NCI-H2081 treated with DMSO at 0.1 percent for 48 hours (cell line): ENCODE measurements at regions not wholly inside any gene's neighbourhood (a gene's known extent, or its start where the extent isn't known, plus 50 kb on each side); places are given as distances from the start of the nearest gene placed in this dataset.
A peak's percentile ranks its signal among the peaks of the same experiment; 100 is the strongest.
"Not testable (repeated sequence)": the region's sequence is repeated elsewhere in the genome, so short reads cannot be mapped to it uniquely, and the experiment has no call there.

Experiments
- DNase-seq: peaks from one replicate; lab custom pipeline; 2025; lab: John Stamatoyannopoulos, UW

GRCh38 chr2:193199322-193199721 lies 1004.6 kb upstream of the TMEFF2 start:
- DNase-seq: no peak

DNA sequence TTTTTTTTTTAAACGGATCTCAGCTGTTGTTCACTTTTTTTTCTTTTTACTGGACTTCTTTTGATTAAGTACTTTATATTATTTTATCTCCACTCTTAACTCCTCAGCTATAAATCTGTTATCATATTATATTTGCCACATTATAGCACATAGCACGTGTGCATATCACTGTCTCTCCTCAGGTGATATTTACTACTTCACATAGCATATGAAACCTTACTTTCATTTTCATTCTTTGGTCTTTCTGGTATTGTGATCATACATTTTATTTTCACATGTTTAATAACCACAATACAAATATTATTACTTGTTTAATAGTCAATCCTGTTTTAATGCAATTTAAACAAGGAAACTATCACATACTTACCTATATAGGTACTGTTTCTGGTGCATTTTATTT lies 993.1 kb upstream of the TMEFF2 start:
- no peak for DNase-seq

DNA sequence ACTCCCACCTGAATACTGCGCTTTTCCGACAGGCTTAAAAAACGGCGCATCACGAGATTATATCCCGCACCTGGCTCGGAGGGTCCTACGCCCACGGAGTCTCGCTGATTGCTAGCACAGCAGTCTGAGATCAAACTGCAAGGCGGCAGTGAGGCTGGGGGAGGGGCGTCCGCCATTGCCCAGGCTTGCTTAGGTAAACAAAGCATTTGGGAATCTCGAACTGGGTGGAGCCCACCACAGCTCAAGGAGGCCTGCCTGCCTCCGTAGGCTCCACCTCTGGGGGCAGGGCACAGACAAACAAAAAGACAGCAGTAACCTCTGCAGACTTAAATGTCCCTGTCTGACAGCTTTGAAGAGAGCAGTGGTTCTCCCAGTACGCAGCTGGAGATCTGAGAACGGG lies 976.2 kb upstream of the TMEFF2 start:
- DNase-seq: not testable (repeated sequence)

- no peak for DNase-seq
These were observed 961.7 kb upstream of the TMEFF2 start for GRCh38 chr2:193156480-193156879.

DNA sequence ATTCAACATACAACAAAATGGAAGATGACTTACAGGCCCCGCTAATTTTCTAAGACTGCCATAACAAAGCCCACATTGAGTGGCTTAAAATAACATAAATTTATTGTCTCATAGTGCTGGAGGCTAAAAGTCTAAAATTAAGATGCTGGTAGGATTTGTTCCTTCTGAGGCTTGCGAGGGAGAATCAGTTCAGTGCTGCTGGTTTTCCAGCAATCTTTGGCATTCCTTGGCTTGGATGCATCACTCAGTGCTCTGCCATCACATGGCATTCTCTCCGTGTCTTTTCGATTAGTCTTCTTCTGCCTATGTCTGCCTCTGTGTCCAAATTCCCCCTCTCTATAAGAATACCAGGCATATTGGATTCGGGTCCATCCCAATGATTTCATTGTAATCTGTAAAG lies 959.3 kb upstream of the TMEFF2 start:
- DNase-seq: no peak

- DNase-seq: no peak
These were observed 958.8 kb upstream of the TMEFF2 start for GRCh38 chr2:193153576-193153975.

- not testable (repeated sequence) for DNase-seq
These were observed 947.7 kb upstream of the TMEFF2 start for GRCh38 chr2:193142467-193142866.

DNA sequence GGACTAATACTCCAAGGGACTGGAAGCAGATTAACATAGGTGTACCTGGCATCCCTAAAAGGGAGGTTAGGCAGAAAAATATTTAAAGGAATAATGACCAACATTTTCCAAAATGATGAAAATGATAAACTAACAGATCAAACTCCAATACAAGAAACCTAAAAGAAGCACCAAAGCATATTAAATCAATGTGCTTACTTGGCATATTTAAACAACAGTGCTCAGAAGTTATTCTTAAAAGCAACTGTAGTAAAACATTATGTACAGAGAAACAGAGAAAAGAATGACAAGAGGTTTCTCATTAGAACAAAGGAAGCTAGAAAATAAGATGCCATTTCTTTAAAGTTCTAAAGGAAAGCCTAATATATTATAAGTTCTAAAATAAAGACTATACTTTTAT lies 947.3 kb upstream of the TMEFF2 start:
- DNase-seq: no peak

DNA sequence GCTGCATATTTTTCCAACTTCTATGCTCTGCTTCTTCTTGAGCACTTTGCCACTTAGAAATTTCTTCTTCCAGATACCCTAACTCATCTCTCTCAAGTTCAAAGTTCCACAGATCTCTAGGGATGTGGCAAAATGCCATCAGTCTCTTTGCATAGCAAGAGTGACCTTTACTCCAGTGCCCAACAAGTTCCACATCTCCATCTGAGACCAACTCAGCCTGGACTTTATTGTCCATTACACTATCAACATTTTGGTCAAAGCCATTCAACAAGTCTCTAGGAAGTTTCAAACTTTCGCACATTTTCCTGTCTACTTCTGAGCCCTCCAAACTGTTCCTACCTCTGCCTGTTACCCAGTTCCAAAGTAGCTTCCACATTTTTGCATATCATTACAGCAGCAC lies 946.2 kb upstream of the TMEFF2 start:
- DNase-seq: not testable (repeated sequence)

DNA sequence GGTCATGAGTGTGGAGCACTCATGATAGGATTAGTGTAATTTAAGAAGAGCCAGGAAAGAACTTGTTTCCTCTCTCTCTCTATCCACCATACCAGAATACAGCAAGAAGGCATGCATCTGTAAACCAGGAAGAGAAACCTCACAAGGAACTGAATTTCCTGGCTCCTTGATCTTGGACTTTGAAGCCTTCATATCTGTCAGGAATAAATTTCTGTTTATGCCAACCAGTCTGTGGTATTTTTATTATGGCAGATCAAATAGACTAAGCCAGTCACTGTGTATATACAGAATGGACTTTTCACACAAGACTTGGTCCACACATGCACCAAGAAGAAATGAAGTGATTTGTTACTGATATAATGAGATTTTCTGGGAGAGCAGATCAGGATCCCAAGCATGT lies 930.1 kb upstream of the TMEFF2 start:
- DNase-seq: no peak

- DNase-seq: no peak
These were observed 920.1 kb upstream of the TMEFF2 start for GRCh38 chr2:193114827-193115226.

- no peak for DNase-seq
These were observed 918.3 kb upstream of the TMEFF2 start for GRCh38 chr2:193112986-193113385.

DNA sequence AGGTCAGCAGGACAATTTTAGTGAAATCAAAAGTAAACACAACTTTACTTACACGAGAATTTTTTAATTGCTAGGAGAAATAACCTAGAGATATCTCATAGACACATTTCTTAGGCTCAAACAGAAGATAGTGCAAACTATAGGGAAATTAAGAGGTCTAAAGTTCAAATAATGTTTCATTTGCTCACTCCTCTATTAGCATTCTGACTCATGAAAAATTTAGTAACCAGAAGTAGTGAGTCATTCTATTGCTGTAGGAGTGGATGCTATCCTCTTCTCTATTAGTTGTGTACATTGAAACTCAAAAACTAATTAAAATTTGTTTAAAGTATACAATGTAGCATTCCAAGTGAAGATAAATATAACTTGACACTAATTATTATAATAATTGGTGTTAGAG lies 908.3 kb upstream of the TMEFF2 start:
- no peak for DNase-seq

GRCh38 chr2:193101591-193101990 lies 906.9 kb upstream of the TMEFF2 start:
- DNase-seq: no peak

DNA sequence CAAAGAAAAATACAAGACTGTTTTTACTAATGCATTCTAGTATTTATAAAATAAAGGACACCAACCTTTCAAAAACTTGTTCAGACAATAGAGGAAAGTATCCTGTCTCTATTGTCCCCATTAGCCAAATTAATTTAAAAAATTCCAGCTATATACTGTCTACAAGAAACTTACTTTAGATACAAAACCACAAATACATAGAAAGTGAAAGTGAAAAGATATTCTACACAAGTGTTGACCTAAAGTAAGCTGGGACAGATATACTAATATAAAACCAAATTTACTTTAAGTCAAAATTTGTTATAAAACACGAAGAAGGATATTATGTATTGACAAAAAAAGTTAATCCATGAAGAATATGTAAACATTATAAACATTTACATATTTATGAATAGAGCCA lies 893.3 kb upstream of the TMEFF2 start:
- no peak for DNase-seq

DNA sequence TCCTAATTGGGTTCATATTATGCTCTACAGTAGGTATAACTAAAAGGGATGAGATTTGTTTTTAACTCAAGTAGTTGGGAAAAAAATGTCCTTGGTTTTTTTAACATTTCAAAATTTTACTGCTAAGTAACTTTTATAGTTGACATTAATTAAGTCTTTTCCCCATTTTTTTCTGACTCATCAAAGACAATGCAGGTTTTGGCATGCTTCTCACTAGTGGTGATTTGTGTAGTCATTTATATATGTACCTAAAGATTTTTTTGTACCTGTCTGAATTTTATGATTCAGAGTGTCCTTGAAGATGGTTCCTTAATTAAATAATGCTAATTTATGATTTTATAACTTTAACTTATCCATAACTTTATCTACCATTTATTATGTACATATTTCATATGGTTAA lies 882.3 kb upstream of the TMEFF2 start:
- no peak for DNase-seq

DNA sequence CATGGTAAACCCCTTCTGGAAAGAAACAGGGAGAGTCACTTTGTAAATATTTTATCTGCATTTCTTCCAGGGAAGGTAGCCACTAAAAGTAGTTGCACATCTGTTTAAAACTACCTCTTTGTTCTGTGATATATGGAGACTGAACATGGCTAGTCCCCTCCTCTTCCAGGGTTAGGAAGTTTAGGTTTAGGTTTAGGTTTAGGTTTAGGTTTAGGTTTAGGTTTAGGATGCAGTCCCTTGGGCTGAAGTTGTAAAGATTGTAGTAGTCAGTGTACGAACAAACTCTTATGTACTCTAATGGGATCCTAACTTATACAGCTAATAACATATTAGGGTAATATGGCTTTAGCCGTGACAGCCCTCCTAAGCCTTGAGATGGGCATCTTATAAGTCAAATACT lies 880.2 kb upstream of the TMEFF2 start:
- no peak for DNase-seq

DNA sequence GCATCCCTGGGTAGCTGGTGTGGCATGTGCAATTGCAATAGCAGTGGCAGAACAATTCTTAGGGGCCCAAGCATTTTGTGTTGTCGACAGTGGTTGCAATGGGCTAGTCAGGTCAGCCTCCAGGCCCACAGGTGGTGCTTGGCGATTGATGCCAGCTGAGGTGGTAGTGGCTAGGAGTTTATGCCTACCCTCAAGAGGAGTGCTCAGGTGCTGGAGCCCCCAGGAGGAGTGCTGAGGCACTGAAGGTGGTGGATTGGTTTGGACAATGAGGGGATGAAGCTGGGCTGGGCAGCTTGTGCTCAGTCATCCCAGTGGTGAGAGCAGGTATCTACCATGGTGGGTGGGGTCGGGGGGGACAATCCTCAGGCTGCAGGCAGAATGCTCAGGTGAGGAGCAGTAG lies 877.9 kb upstream of the TMEFF2 start:
- DNase-seq: no peak

DNA sequence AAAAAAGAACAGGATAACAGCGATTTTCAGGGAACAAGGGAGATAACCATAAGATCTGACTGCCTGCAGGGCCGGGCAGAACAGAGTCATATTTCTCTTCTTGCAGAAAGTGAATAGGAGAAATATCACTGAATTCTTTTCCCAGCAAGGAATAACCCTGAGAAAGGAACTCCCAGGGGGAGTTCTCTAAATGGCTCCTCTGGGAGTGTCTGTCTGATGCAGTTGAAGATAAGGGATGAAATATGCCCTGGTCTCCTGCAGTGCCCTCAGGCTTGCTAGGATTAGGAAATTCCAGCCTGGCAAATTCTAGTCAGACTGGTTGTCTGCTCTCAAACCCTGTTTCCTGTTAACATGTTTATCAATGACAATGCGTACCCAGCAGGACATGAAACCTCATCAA lies 830.8 kb upstream of the TMEFF2 start:
- DNase-seq: not testable (repeated sequence)

- no peak for DNase-seq
These were observed 830.1 kb upstream of the TMEFF2 start for GRCh38 chr2:193024791-193025190.

GRCh38 chr2:193011870-193012269 lies 817.1 kb upstream of the TMEFF2 start:
- DNase-seq: no peak

DNA sequence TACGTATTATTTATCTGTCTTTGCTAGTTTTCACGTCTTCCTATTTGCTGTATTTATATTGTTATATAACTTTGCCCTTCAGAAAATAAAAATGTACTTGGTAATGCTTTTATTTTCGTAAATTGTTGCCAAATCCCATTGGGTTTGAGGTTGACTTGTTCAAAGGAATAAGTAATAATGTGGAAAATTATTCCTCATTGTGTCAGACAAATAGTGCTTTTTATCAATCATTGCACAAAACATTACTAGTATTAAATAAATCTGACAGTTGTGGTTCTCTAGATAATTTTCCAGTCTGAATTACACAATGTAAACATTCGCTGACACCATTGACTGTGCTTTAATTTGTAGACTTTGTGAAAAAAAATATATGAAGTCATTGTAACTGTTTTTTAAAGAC lies 798.3 kb upstream of the TMEFF2 start:
- DNase-seq: peak; percentile 22

- DNase-seq: no peak
These were observed 788.4 kb upstream of the TMEFF2 start for GRCh38 chr2:192983173-192983572.

GRCh38 chr2:192978395-192978794 lies 783.7 kb upstream of the TMEFF2 start:
- no peak for DNase-seq

- DNase-seq: no peak
These were observed 777.2 kb upstream of the TMEFF2 start for GRCh38 chr2:192971981-192972380.
